Gastroesophageal sphincter (tissue), 4 donors: ENCODE measurements at regions not wholly inside any gene's neighbourhood (a gene's known extent, or its start where the extent isn't known, plus 50 kb on each side); places are given as distances from the start of the nearest gene placed in this dataset.
A peak's percentile ranks its signal among the peaks of the same experiment; 100 is the strongest.

ENCODE experiments used
- ATAC-seq: fragments of 150-250 bp; one replicate; pipeline ENCODE4 v1.9.1; 2016; ENCODE audit warnings: mild to moderate bottlenecking, moderate library complexity
- H3K27ac ChIP-seq, 4 donors: fragments of 200-600 bp; sonication (generic) in 3 of 4; 1 replicate in 3 of 4; 2 replicates in 1 of 4; pipeline ENCODE4 v1.5.1; 2016 to 2019
- H3K27me3 ChIP-seq: fragments of 200-600 bp; sonication (generic); one replicate; pipeline ENCODE4 v1.5.1; 2019
- H3K36me3 ChIP-seq, 2 donors: fragments of 200-600 bp; sonication (generic); one replicate each; pipeline ENCODE4 v1.5.1; 2019; ENCODE audit warnings: control low read depth in 1 of 2
- H3K4me1 ChIP-seq, 3 donors: fragments of 200-600 bp; sonication (generic); 1 replicate in 2 of 3; 2 replicates in 1 of 3; pipeline ENCODE4 v1.5.1; 2016 to 2019; ENCODE audit warnings: control low read depth in 2 of 3
- H3K4me3 ChIP-seq, 2 donors: fragments of 200-600 bp; sonication (generic); one replicate each; pipeline ENCODE4 v1.5.1; 2019; ENCODE audit warnings: mild to moderate bottlenecking in 1 of 2, moderate library complexity in 1 of 2
- H3K9me3 ChIP-seq, 3 donors: fragments of 200-600 bp; sonication (generic); one replicate each; pipeline ENCODE4 v1.5.1; 2017 to 2019; ENCODE audit warnings: control low read depth in 2 of 3
- EP300 ChIP-seq: sonication (generic); formaldehyde crosslinking; IDR thresholded peaks from one replicate; pipeline ENCODE4 v1.6.1; 2017; ENCODE audit warnings: antibody characterized with exemption, mild to moderate bottlenecking
- POLR2A ChIP-seq, 2 donors: fragments of 450-650 bp; IDR thresholded peaks; one replicate each; pipeline ENCODE4 v1.6.1; 2017; ENCODE audit warnings: antibody characterized with exemption in 2 of 2, mild to moderate bottlenecking in 2 of 2, moderate library complexity in 1 of 2
- POLR2AphosphoS5 ChIP-seq: sonication (generic); formaldehyde crosslinking; IDR thresholded peaks from one replicate; pipeline ENCODE4 v1.6.1; 2017; ENCODE audit warnings: antibody characterized with exemption
- WGBS, 2 donors: methylation state at CpG; one replicate each; pipeline ENCODE4 v1.1.5; 2018; ENCODE audit warnings: low coverage in 1 of 2; 5-methylcytosine and 5-hydroxymethylcytosine counted together
- TF ChIP-seq, protein P1 (sequence below), 4 experiments: fragments of 200-600 bp in 2 of 4; fragments of 450-650 bp in 2 of 4; sonication (generic) in 1 of 4; IDR thresholded peaks; one replicate each; pipeline ENCODE4 v1.5.1; 2017 to 2019; ENCODE audit warnings: antibody characterized with exemption in 4 of 4, mild to moderate bottlenecking in 2 of 4, moderate library complexity in 2 of 4

DNA sequence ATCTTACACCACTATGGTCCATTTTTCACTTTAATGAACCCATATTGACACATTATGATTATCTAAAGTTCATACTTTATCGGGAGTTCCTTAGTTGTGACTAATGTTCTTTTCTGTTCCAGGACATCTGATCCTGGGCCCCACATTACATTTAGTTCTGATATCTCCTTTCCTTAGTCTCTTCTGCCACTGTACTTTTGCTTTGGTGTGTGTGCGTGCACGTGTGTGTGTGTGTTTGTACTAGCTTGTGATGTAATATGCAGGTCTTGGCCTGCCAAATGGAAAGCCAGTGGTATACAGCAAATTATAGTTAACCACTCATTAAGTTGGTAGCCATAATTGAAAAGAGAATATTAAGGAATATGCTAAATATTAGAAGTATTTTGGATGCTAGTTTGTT lies 88.0 kb downstream of the CDC42EP3 start:
- TF ChIP-seq POLR2A (IDR thresholded peaks at IDR 0.05) = no peak
- no peak for TF ChIP-seq POLR2AphosphoS5
- TF ChIP-seq EP300 = no peak
- TF ChIP-seq, protein P1, sequence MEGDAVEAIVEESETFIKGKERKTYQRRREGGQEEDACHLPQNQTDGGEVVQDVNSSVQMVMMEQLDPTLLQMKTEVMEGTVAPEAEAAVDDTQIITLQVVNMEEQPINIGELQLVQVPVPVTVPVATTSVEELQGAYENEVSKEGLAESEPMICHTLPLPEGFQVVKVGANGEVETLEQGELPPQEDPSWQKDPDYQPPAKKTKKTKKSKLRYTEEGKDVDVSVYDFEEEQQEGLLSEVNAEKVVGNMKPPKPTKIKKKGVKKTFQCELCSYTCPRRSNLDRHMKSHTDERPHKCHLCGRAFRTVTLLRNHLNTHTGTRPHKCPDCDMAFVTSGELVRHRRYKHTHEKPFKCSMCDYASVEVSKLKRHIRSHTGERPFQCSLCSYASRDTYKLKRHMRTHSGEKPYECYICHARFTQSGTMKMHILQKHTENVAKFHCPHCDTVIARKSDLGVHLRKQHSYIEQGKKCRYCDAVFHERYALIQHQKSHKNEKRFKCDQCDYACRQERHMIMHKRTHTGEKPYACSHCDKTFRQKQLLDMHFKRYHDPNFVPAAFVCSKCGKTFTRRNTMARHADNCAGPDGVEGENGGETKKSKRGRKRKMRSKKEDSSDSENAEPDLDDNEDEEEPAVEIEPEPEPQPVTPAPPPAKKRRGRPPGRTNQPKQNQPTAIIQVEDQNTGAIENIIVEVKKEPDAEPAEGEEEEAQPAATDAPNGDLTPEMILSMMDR (IDR thresholded peaks at IDR 0.05) = no peak
- peaks cover 15 to 47% (median 24%) of the 10 kb centered on the region in 3 donors for H3K4me1 ChIP-seq
- no peaks in the 10 kb centered on the region for H3K27me3 ChIP-seq
- no peak for ATAC-seq
- WGBS, 2 donors = 75 to 87% methylated on average over 3 of the region's 3 CpGs
- no peaks in the 10 kb centered on the region for H3K36me3 ChIP-seq
- H3K27ac ChIP-seq = no peak overlapping the region
- H3K4me3 ChIP-seq = no peak overlapping the region
- peaks cover 0 to 4% (median 0%) of the 10 kb centered on the region in 3 donors for H3K9me3 ChIP-seq

DNA sequence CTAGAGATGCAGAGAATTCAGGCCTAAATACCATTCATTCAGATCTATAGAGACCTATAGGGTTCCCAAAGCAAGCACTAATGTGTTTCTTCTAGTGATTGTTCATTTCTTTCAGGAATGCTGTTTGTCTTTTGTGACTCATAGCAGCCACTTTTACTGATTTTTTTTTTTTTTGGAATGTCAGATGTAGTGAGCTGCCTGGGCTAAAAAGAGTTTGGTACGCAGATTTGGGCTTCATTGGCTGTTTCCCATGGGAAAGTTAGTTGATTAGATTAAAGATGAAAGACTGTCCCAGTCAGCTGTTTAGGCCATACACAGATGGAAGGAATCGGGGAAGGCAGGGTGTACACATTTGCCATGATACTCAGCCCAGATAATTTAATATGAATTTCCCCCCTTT lies 87.6 kb downstream of the CDC42EP3 start:
- ATAC-seq = no peak
- Histone ChIP-seq H3K4me3 (no peak overlapping the region), H3K4me1 (peaks cover 15 to 47% (median 24%) of the 10 kb centered on the region in 3 donors), H3K27ac (peak overlapping the region in 1 of 4 donors; percentile 60), H3K27me3 (no peaks in the 10 kb centered on the region), H3K9me3 (peaks cover 0 to 4% (median 0%) of the 10 kb centered on the region in 3 donors), H3K36me3 (no peaks in the 10 kb centered on the region)
- TF ChIP-seq, protein P1 (IDR thresholded peaks at IDR 0.05) = no peak
- TF ChIP-seq EP300 (no peak), POLR2A (IDR thresholded peaks at IDR 0.05) (no peak), POLR2AphosphoS5 (no peak)
- 46 to 51% methylated on average over 2 of the region's 2 CpGs for WGBS, 2 donors

DNA sequence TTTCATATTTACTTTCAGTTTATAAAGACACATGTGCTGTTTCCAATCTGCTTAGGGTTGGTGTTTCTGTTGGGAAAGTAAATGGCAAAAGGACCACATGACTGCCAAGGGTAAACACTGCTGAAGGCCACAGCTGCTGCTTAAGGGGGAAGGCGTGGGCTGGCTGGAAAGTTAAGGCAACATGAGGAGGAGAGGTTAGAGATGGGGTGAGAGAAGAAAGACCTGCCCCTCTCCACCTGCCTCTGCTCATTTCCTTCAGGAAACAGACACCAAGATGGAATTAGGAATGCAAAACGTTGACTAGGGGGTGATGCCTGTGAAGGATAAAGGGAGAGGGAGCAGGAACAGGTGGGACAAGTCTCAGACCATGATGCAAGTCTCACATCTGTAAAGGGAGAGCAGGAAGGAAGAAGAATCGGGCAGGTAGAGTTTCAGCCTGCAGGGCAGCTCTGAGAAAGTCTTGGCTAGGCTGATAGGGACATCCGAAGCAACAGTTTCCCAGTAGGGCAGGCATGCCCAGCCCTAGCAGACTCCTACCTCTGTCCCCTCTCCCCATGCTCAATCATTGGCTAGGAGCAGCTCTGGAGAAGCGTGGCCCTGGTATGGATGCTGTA lies 86.0 kb downstream of the CDC42EP3 start:
- 69% methylated on average over 3 to 5 of the region's 5 CpGs for WGBS, 2 donors
- Histone ChIP-seq H3K27me3 (no peaks in the 10 kb centered on the region), H3K9me3 (no peaks in the 10 kb centered on the region), H3K4me3 (no peak overlapping the region), H3K36me3 (no peaks in the 10 kb centered on the region), H3K27ac (peak overlapping the region; percentile 29 to 62 (median 47)), H3K4me1 (peaks cover 15 to 60% (median 24%) of the 10 kb centered on the region in 3 donors)
- TF ChIP-seq POLR2AphosphoS5 = peak; percentile 28
- TF ChIP-seq, protein P1 (IDR thresholded peaks at IDR 0.05) = no peak
- no peak for ATAC-seq

DNA sequence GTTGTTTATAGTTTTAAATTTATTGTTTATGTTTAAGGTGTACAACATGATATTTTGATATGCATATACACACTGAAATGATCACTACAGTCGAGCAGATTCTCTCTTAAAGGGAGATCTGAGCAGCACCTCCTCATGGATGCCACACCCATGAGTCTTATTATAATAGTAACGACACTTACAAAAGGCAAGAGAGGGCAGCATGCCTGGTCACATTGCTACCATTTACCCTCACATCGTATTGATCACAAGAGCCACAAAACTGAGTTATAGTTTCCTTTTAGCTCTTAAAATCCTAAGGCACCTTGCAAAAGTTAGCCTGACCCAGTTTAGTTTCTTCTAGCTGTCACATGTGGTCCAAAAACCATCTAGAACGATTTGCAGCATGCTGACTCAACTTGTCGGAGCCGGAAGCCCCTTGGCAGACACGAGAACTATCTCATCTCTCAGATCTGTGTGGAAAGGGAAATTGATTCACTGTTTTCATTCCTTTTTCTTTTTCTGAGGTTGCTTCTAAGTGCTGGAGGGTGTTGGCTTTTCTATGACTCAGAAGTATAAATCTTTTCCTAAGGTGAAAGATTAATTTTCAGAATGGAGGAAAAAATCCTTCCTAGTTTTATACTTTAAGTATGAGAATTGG lies 85.3 kb downstream of the CDC42EP3 start:
- 18 to 19% methylated on average over 7 of the region's 7 CpGs for WGBS, 2 donors
- H3K36me3 ChIP-seq = no peaks in the 10 kb centered on the region
- peak; percentile 54 for ATAC-seq
- H3K27ac ChIP-seq = peak overlapping the region; percentile 34 to 62 (median 55)
- H3K27me3 ChIP-seq = no peaks in the 10 kb centered on the region
- peaks cover 15 to 65% (median 24%) of the 10 kb centered on the region in 3 donors for H3K4me1 ChIP-seq
- no peak for TF ChIP-seq EP300
- peak; percentile 88 for TF ChIP-seq POLR2AphosphoS5
- no peaks in the 10 kb centered on the region for H3K9me3 ChIP-seq
- H3K4me3 ChIP-seq = no peak overlapping the region

DNA sequence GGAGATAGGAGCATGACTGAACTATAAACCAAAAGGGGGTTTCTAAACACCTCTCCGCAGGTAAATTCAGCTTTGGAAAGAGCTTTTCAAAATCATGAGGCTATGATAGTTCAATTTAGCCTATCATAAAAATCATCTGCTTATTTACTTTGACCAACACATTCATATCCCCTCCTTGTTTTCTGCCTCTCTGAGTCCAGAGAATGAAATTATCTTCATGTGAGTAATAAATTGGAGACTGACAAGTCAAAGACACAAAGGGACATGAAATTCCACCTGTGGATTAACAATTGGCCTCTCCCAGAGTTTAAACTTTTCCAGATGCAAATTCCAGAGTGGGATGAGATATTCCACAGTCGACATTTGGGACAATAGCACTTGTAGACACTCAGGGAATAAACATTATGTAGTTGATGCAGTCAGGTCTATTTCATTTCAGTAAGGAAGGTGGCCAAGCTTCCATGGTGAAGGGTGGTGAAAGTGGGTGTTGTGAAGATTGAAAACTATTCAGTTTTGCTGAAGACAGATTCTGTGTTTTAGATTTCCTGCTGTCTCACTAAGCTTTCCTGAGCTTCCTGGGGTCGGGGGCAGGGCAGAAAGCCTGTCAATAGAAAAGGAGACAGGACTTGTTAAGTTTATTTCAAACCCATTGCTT lies 84.7 kb downstream of the CDC42EP3 start:
- no peaks in the 10 kb centered on the region for H3K9me3 ChIP-seq
- no peak for ATAC-seq
- H3K27ac ChIP-seq = peak overlapping the region; percentile 34 to 62 (median 55)
- H3K27me3 ChIP-seq = no peaks in the 10 kb centered on the region
- H3K4me1 ChIP-seq = peaks cover 15 to 65% (median 24%) of the 10 kb centered on the region in 3 donors
- TF ChIP-seq, protein P1 (IDR thresholded peaks at IDR 0.05) = no peak
- no peak for TF ChIP-seq POLR2A (IDR thresholded peaks at IDR 0.05)
- no peak for TF ChIP-seq EP300
- TF ChIP-seq POLR2AphosphoS5 = no peak
- no peak overlapping the region for H3K4me3 ChIP-seq
- H3K36me3 ChIP-seq = no peaks in the 10 kb centered on the region
- WGBS, 2 donors = 25 to 60% methylated on average over 2 to 3 of the region's 3 CpGs
